Keratinocyte (primary cell): ENCODE measurements at regions not wholly inside any gene's neighbourhood (a gene's known extent, or its start where the extent isn't known, plus 50 kb on each side); places are given as distances from the start of the nearest gene placed in this dataset.

Source experiments
- DNase-seq: peaks from one replicate; pipeline ENCODE4 v3.0.0-alpha.2; 2011; ENCODE audit warnings: low read depth, missing footprints, low spot score
- FAIRE-seq: peaks from 2 replicates; lab custom pipeline; 2011; peaks lifted over from hg19 to GRCh38; lab: Jason Lieb, UNC
- H2AFZ ChIP-seq: 2 replicates; pipeline ENCODE4 v1.6.0; 2012; ENCODE audit warnings: low read length, control low read depth, inconsistent platforms; ENCODE audit not compliant: control insufficient read depth
- H3K27ac ChIP-seq: 2 replicates; pipeline ENCODE4 v1.5.1; 2011; ENCODE audit warnings: low read length; ENCODE audit not compliant: control insufficient read depth, insufficient read depth
- H3K27me3 ChIP-seq: 3 replicates; pipeline ENCODE4 v1.6.0; 2011; ENCODE audit warnings: low read length; ENCODE audit not compliant: control insufficient read depth, insufficient read depth; ENCODE audit errors: extremely low read depth
- H3K36me3 ChIP-seq, 2 experiments: 2 replicates in 1 of 2; 3 replicates in 1 of 2; pipeline ENCODE4 v1.5.1; 2011; ENCODE audit warnings: low read length in 2 of 2, mild to moderate bottlenecking in 1 of 2; ENCODE audit not compliant: control insufficient read depth in 2 of 2, insufficient read depth in 2 of 2; ENCODE audit errors: extremely low read depth in 1 of 2
- H3K4me1 ChIP-seq: 3 replicates; pipeline ENCODE4 v1.5.1; 2011; ENCODE audit warnings: low read length; ENCODE audit not compliant: control insufficient read depth, insufficient read depth; ENCODE audit errors: extremely low read depth
- H3K4me2 ChIP-seq: 3 replicates; pipeline ENCODE4 v1.6.0; 2011; ENCODE audit warnings: low read depth, low read length; ENCODE audit not compliant: control insufficient read depth, insufficient read depth; ENCODE audit errors: extremely low read depth
- H3K4me3 ChIP-seq, 3 experiments: fragments of 200-600 bp in 1 of 3; sonication (generic) in 1 of 3; 2 replicates in 2 of 3; 3 replicates in 1 of 3; pipeline ENCODE4 v1.5.1; 2011 to 2016; ENCODE audit warnings: low read length in 3 of 3, mild to moderate bottlenecking in 3 of 3, control low read depth in 2 of 3, inconsistent platforms in 1 of 3, low read depth in 1 of 3, mixed read lengths in 1 of 3, mixed run types in 1 of 3, moderate library complexity in 1 of 3; ENCODE audit not compliant: control insufficient read depth in 2 of 3, insufficient read depth in 2 of 3; ENCODE audit errors: extremely low read depth in 1 of 3
- H3K79me2 ChIP-seq: 2 replicates; pipeline ENCODE4 v1.6.0; 2012; ENCODE audit warnings: low read length; ENCODE audit not compliant: control insufficient read depth, insufficient read depth
- H3K9ac ChIP-seq: 3 replicates; pipeline ENCODE4 v1.6.0; 2011; ENCODE audit warnings: low read length; ENCODE audit not compliant: control insufficient read depth, insufficient read depth; ENCODE audit errors: extremely low read depth
- H3K9me1 ChIP-seq: 3 replicates; pipeline ENCODE4 v1.6.0; 2011; ENCODE audit warnings: low read length; ENCODE audit not compliant: control insufficient read depth, insufficient read depth; ENCODE audit errors: extremely low read depth
- H3K9me3 ChIP-seq: 2 replicates; pipeline ENCODE4 v1.5.1; 2012; ENCODE audit warnings: low read depth, low read length; ENCODE audit not compliant: control insufficient read depth
- H4K20me1 ChIP-seq: 3 replicates; pipeline ENCODE4 v1.6.0; 2011; ENCODE audit warnings: low read length; ENCODE audit not compliant: control insufficient read depth, insufficient read depth; ENCODE audit errors: extremely low read depth
- CTCF ChIP-seq, 3 experiments: IDR thresholded peaks in 1 of 3; conservative IDR thresholded peaks in 1 of 3; optimal IDR thresholded peaks in 1 of 3; 2 replicates in 2 of 3; 3 replicates in 1 of 3; pipeline versions ENCODE3 to v1.5.1; 2011; ENCODE audit warnings: low read length in 3 of 3, mild to moderate bottlenecking in 3 of 3, moderate library complexity in 2 of 3, control low read depth in 1 of 3, inconsistent platforms in 1 of 3; ENCODE audit not compliant: insufficient read depth in 2 of 3; ENCODE audit errors: extremely low read depth in 1 of 3
- EZH2 ChIP-seq: IDR thresholded peaks from one replicate; pipeline ENCODE4 v1.6.1; 2012; ENCODE audit warnings: inconsistent platforms, mild to moderate bottlenecking, low read length, moderate library complexity
- dilution Hi-C: fragments of 300-500 bp; cut with MboI; formaldehyde crosslinking; loops from one replicate; pipeline ENCODE4 v1.7.0; 2020; ENCODE audit warnings: low sequenced_read_pairs; ENCODE audit not compliant: extremely low pct_ligation_motif_present

GRCh38 chr5:3304346-3304745 is 291.3 kb upstream of the IRX1 start:
- no peak for DNase-seq
- Histone ChIP-seq H2AFZ (no peak overlapping the region), H3K36me3 (no peaks in the 10 kb centered on the region), H4K20me1 (no peaks in the 10 kb centered on the region), H3K4me1 (peaks cover 26% of the 10 kb centered on the region), H3K4me2 (no peak overlapping the region), H3K9me1 (no peaks in the 10 kb centered on the region), H3K9me3 (no peaks in the 10 kb centered on the region), H3K9ac (no peak overlapping the region), H3K79me2 (no peaks in the 10 kb centered on the region), H3K27me3 (no peaks in the 10 kb centered on the region), H3K4me3 (no peak overlapping the region), H3K27ac (no peak overlapping the region)
- dilution Hi-C loops = no loop called here
- no peak for FAIRE-seq
- TF ChIP-seq EZH2 (no peak), CTCF (optimal IDR thresholded peaks at IDR 0.05 in 1 of 3, IDR thresholded peaks at IDR 0.05 in 1 of 3, conservative IDR thresholded peaks at IDR 0.05 in 1 of 3; ENCODE audit: extremely low read depth in 1 of 3, insufficient read depth in 2 of 3, low read length in 3 of 3) (no peak)

GRCh38 chr5:3303777-3304176 is 291.9 kb upstream of the IRX1 start:
- no peaks in the 10 kb centered on the region for H3K27me3 ChIP-seq
- H3K27ac ChIP-seq = no peak overlapping the region
- no peak overlapping the region for H3K4me3 ChIP-seq
- H3K4me2 ChIP-seq = no peak overlapping the region
- no peaks in the 10 kb centered on the region for H3K36me3 ChIP-seq
- no peaks in the 10 kb centered on the region for H3K79me2 ChIP-seq
- DNase-seq (no peak), FAIRE-seq (no peak)
- H2AFZ ChIP-seq = no peak overlapping the region
- no peaks in the 10 kb centered on the region for H4K20me1 ChIP-seq
- H3K9ac ChIP-seq = no peak overlapping the region
- TF ChIP-seq EZH2 = no peak
- no peak for TF ChIP-seq CTCF (optimal IDR thresholded peaks at IDR 0.05 in 1 of 3, IDR thresholded peaks at IDR 0.05 in 1 of 3, conservative IDR thresholded peaks at IDR 0.05 in 1 of 3; ENCODE audit: extremely low read depth in 1 of 3, insufficient read depth in 2 of 3, low read length in 3 of 3)
- H3K9me1 ChIP-seq = no peaks in the 10 kb centered on the region
- dilution Hi-C loops = no loop called here
- no peaks in the 10 kb centered on the region for H3K9me3 ChIP-seq
- peaks cover 21% of the 10 kb centered on the region for H3K4me1 ChIP-seq
